HG03439 (cell line): ENCODE measurements at regions not wholly inside any gene's neighbourhood (a gene's known extent, or its start where the extent isn't known, plus 50 kb on each side); places are given as distances from the start of the nearest gene placed in this dataset.

ENCODE experiments used
- ATAC-seq: cut with Tn5 transposase; IDR thresholded peaks from one replicate; pipeline ENCODE4 v1.9.1; 2021; ENCODE audit warnings: mild to moderate bottlenecking, moderate library complexity; ENCODE audit not compliant: unreplicated experiment

- no peak for ATAC-seq
Observed at GRCh38 chr11:87438416-87438815, 400.7 kb downstream of the TMEM135 start.

GRCh38 chr11:87437844-87438223 is 400.1 kb downstream of the TMEM135 start:
- no peak for ATAC-seq

- ATAC-seq: no peak
Observed at GRCh38 chr11:87437133-87437843, 399.6 kb downstream of the TMEM135 start.

GRCh38 chr11:87432022-87432421 is 394.3 kb downstream of the TMEM135 start:
- no peak for ATAC-seq

GRCh38 chr11:87431392-87431791 is 393.7 kb downstream of the TMEM135 start:
- no peak for ATAC-seq

GRCh38 chr11:87430821-87431220 is 393.1 kb downstream of the TMEM135 start:
- ATAC-seq: no peak

- ATAC-seq: no peak
Observed at GRCh38 chr11:87429996-87430395, 392.3 kb downstream of the TMEM135 start.

GRCh38 chr11:87428266-87428665 is 390.5 kb downstream of the TMEM135 start:
- ATAC-seq: no peak

GRCh38 chr11:87425943-87426342 is 388.2 kb downstream of the TMEM135 start:
- ATAC-seq: no peak

GRCh38 chr11:87425391-87425790 is 387.7 kb downstream of the TMEM135 start:
- no peak for ATAC-seq

GRCh38 chr11:87423161-87423560 is 385.4 kb downstream of the TMEM135 start:
- ATAC-seq: no peak

- no peak for ATAC-seq
Observed at GRCh38 chr11:87422566-87422965, 384.8 kb downstream of the TMEM135 start.

- peak; percentile 83 for ATAC-seq
Observed at GRCh38 chr11:87421422-87421821, 383.7 kb downstream of the TMEM135 start.

- no peak for ATAC-seq
Observed at GRCh38 chr11:87417951-87418350, 380.2 kb downstream of the TMEM135 start.

- no peak for ATAC-seq
Observed at GRCh38 chr11:87405843-87406242, 368.1 kb downstream of the TMEM135 start.

- ATAC-seq: no peak
Observed at GRCh38 chr11:87405356-87405755, 367.6 kb downstream of the TMEM135 start.

GRCh38 chr11:87401653-87402052 is 363.9 kb downstream of the TMEM135 start:
- ATAC-seq: no peak

GRCh38 chr11:87399341-87399740 is 361.6 kb downstream of the TMEM135 start:
- no peak for ATAC-seq

- no peak for ATAC-seq
Observed at GRCh38 chr11:87398931-87399330, 361.2 kb downstream of the TMEM135 start.

- no peak for ATAC-seq
Observed at GRCh38 chr11:87397011-87397865, 359.5 kb downstream of the TMEM135 start.

GRCh38 chr11:87394924-87395323 is 357.2 kb downstream of the TMEM135 start:
- ATAC-seq: no peak

GRCh38 chr11:87392665-87393064 is 354.9 kb downstream of the TMEM135 start:
- no peak for ATAC-seq
